Hepatocyte (in vitro differentiated cells): ENCODE measurements at regions not wholly inside any gene's neighbourhood (a gene's known extent, or its start where the extent isn't known, plus 50 kb on each side); places are given as distances from the start of the nearest gene placed in this dataset.

ENCODE experiments used
- CTCF ChIP-seq: fragments of 200-600 bp; sonication (generic); IDR thresholded peaks from 2 replicates; pipeline ENCODE4 v1.5.1; 2016; ENCODE audit warnings: antibody characterized with exemption, mild to moderate bottlenecking; ENCODE audit not compliant: poor library complexity
- EZH2 ChIP-seq: fragments of 200-600 bp; sonication (generic); IDR thresholded peaks from 2 replicates; pipeline ENCODE4 v1.6.1; 2016; ENCODE audit warnings: antibody characterized with exemption, mild to moderate bottlenecking, borderline replicate concordance

- TF ChIP-seq CTCF (no peak), EZH2 (no peak)
Observed at GRCh38 chr1:199510314-199510713, 517.2 kb upstream of the NR5A2 start.
